ENCODE measurements at regions not wholly inside any gene's neighbourhood (a gene's known extent, or its start where the extent isn't known, plus 50 kb on each side); places are given as distances from the start of the nearest gene placed in this dataset.

GRCh38 chr4:140213116-140213515 lies 59.1 kb upstream of the MAML3 start:
- Mint-ChIP-seq H3K36me3 (ENCODE audit: low read depth) (no peaks in the 10 kb centered on the region), H3K27me3 (ENCODE audit: low read depth) (no peaks in the 10 kb centered on the region), H3K4me1 (no peaks in the 10 kb centered on the region), H3K9me3 (peaks cover 2% of the 10 kb centered on the region), H3K27ac (ENCODE audit: unreplicated experiment) (no peak overlapping the region), H3K4me3 (no peak overlapping the region)
- DNase-seq (ENCODE audit: low read depth, low spot score): no peak
- TF ChIP-seq, protein P1, sequence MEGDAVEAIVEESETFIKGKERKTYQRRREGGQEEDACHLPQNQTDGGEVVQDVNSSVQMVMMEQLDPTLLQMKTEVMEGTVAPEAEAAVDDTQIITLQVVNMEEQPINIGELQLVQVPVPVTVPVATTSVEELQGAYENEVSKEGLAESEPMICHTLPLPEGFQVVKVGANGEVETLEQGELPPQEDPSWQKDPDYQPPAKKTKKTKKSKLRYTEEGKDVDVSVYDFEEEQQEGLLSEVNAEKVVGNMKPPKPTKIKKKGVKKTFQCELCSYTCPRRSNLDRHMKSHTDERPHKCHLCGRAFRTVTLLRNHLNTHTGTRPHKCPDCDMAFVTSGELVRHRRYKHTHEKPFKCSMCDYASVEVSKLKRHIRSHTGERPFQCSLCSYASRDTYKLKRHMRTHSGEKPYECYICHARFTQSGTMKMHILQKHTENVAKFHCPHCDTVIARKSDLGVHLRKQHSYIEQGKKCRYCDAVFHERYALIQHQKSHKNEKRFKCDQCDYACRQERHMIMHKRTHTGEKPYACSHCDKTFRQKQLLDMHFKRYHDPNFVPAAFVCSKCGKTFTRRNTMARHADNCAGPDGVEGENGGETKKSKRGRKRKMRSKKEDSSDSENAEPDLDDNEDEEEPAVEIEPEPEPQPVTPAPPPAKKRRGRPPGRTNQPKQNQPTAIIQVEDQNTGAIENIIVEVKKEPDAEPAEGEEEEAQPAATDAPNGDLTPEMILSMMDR (conservative IDR thresholded peaks at IDR 0.05): no peak

DNA sequence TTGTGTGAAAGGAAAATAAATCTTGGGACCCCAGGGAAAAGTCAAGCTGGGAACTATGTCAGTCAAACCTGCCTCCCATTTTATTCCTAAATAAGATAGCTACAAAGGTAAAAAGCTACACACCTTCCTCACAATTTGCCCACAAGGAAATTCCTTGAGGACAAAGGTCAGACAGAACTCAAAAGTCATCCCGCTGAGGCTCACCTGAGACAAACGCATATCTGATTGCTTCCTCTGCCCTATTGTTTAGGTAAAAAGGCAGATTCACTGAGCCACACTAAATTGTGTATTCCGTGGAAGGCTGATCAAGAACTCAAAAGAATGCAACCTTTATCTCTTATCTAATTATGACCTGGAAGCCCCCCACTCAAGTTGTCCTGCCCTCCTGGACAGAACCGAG lies 58.7 kb upstream of the MAML3 start:
- Mint-ChIP-seq H3K4me3 (no peak overlapping the region), H3K4me1 (no peaks in the 10 kb centered on the region), H3K9me3 (peaks cover 2% of the 10 kb centered on the region), H3K27ac (ENCODE audit: unreplicated experiment) (no peak overlapping the region), H3K36me3 (ENCODE audit: low read depth) (no peaks in the 10 kb centered on the region), H3K27me3 (ENCODE audit: low read depth) (no peaks in the 10 kb centered on the region)
- TF ChIP-seq, protein P1 (conservative IDR thresholded peaks at IDR 0.05): no peak
- DNase-seq (ENCODE audit: low read depth, low spot score): no peak

DNA sequence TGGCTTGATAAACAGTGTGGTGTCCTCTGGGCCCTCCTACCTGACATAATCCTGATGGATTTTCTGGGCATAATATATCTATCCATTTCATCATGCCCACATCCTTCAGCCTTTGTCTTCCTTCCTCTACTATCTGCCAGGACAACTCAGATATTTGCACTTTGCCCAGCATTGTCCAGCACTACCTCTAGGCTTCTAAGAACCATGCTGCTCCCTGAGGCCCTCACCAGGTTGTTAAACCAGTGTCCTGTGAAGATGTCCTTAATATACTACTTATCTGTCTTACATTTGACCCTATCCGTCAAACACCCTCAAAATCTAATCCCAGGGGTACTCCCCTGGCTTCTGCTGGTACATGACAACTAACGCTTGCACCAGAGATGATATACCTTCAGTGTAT lies 58.2 kb upstream of the MAML3 start:
- Mint-ChIP-seq H3K4me1 (no peaks in the 10 kb centered on the region), H3K27me3 (ENCODE audit: low read depth) (no peaks in the 10 kb centered on the region), H3K9me3 (peaks cover 2% of the 10 kb centered on the region), H3K4me3 (no peak overlapping the region), H3K27ac (ENCODE audit: unreplicated experiment) (no peak overlapping the region), H3K36me3 (ENCODE audit: low read depth) (no peaks in the 10 kb centered on the region)
- DNase-seq (ENCODE audit: low read depth, low spot score): no peak
- TF ChIP-seq, protein P1 (conservative IDR thresholded peaks at IDR 0.05): no peak

DNA sequence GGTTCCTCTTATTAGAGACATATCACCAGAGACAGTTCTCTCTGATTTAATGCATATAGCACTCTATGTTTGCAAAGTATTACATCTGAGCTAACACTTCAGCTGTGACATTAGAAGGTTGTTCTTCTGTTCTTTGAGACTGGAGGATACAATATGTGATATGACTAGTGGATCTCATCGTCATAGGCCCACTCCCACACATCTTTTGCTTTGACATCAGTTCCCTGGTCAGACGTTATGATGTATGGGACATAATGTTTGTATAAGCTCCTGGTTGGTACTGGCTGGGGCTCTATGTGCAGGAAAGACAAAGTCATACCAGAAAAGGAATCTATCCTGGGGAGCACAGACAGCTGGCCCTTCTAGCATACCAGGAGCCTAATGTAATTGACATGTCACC lies 57.7 kb upstream of the MAML3 start:
- no peaks in the 10 kb centered on the region for H3K4me1 Mint-ChIP-seq
- TF ChIP-seq, protein P1 (conservative IDR thresholded peaks at IDR 0.05): no peak
- no peaks in the 10 kb centered on the region for H3K36me3 Mint-ChIP-seq (ENCODE audit: low read depth)
- no peak overlapping the region for H3K27ac Mint-ChIP-seq (ENCODE audit: unreplicated experiment)
- no peak for DNase-seq (ENCODE audit: low read depth, low spot score)
- H3K4me3 Mint-ChIP-seq: no peak overlapping the region
- peaks cover 2% of the 10 kb centered on the region for H3K9me3 Mint-ChIP-seq
- H3K27me3 Mint-ChIP-seq (ENCODE audit: low read depth): no peaks in the 10 kb centered on the region

GRCh38 chr4:140211161-140211560 lies 57.2 kb upstream of the MAML3 start:
- TF ChIP-seq, protein P1 (conservative IDR thresholded peaks at IDR 0.05): no peak
- no peak for DNase-seq (ENCODE audit: low read depth, low spot score)
- Mint-ChIP-seq H3K27me3 (ENCODE audit: low read depth) (no peaks in the 10 kb centered on the region), H3K4me1 (no peaks in the 10 kb centered on the region), H3K27ac (ENCODE audit: unreplicated experiment) (peak overlapping the region; percentile 14), H3K9me3 (peaks cover 2% of the 10 kb centered on the region), H3K36me3 (ENCODE audit: low read depth) (no peaks in the 10 kb centered on the region), H3K4me3 (no peak overlapping the region)

DNA sequence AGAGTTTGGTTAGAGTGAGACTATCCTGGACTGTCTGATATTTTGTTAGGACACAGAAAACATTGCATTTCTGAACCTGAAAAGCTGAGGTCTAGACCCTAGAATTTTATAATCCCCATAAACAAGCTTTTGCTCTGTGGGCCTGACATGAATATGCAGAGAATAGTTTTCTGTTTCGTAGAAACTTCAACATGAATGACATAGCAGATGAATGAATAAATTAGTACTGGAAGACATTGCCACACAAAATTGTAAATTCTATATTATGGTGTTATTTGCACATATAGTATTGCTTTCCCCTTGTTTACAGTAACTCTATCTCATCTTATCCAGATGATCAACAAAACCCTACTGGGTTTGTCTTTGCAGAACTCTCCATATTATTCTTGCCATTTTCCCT lies 54.9 kb upstream of the MAML3 start:
- no peak overlapping the region for H3K4me3 Mint-ChIP-seq
- no peak overlapping the region for H3K27ac Mint-ChIP-seq (ENCODE audit: unreplicated experiment)
- H3K27me3 Mint-ChIP-seq (ENCODE audit: low read depth): no peaks in the 10 kb centered on the region
- TF ChIP-seq, protein P1 (conservative IDR thresholded peaks at IDR 0.05): no peak
- no peak for DNase-seq (ENCODE audit: low read depth, low spot score)
- no peaks in the 10 kb centered on the region for H3K36me3 Mint-ChIP-seq (ENCODE audit: low read depth)
- peaks cover 2% of the 10 kb centered on the region for H3K9me3 Mint-ChIP-seq
- no peaks in the 10 kb centered on the region for H3K4me1 Mint-ChIP-seq

All from neural crest cell (in vitro differentiated cells).